GM23338 (cell line): ENCODE measurements at regions not wholly inside any gene's neighbourhood (a gene's known extent, or its start where the extent isn't known, plus 50 kb on each side); places are given as distances from the start of the nearest gene placed in this dataset.
A peak's percentile ranks its signal among the peaks of the same experiment; 100 is the strongest.

Source experiments
- ATAC-seq: fragments of 200-7000 bp; cut with Tn5 transposase; 3 replicates; pipeline ENCODE4 v1.9.1; 2020
- DNase-seq: peaks from one replicate; pipeline ENCODE4 v3.0.0-alpha.2; 2015; ENCODE audit warnings: low spot score
- H2AFZ ChIP-seq: fragments of 200-600 bp; sonication (generic); 2 replicates; pipeline ENCODE4 v1.8.0; 2016; ENCODE audit warnings: antibody characterized with exemption, mild to moderate bottlenecking, moderate library complexity
- H3F3A ChIP-seq: fragments of 200-600 bp; sonication (generic); replicated peaks from 2 replicates; pipeline ENCODE4 v1.8.0; 2017; ENCODE audit warnings: antibody characterized with exemption, mixed run types, low read depth
- H3K27ac ChIP-seq: fragments of 200-600 bp; sonication (generic); 2 replicates; pipeline ENCODE4 v1.6.1; 2016; ENCODE audit warnings: low read depth
- H3K27me3 ChIP-seq: fragments of 200-600 bp; sonication (generic); 2 replicates; pipeline ENCODE4 v1.8.0; 2016; ENCODE audit warnings: mild to moderate bottlenecking, mixed run types, moderate library complexity; ENCODE audit not compliant: insufficient read depth
- H3K36me3 ChIP-seq: fragments of 200-600 bp; sonication (generic); 2 replicates; pipeline ENCODE4 v1.8.0; 2016; ENCODE audit warnings: mild to moderate bottlenecking; ENCODE audit not compliant: insufficient read depth
- H3K4me1 ChIP-seq: fragments of 200-600 bp; sonication (generic); 2 replicates; pipeline ENCODE4 v1.8.0; 2016; ENCODE audit warnings: mild to moderate bottlenecking, moderate library complexity; ENCODE audit not compliant: insufficient read depth
- H3K4me2 ChIP-seq: fragments of 200-600 bp; sonication (generic); 2 replicates; pipeline ENCODE4 v1.7.1; 2017; ENCODE audit warnings: mixed run types
- H3K4me3 ChIP-seq: fragments of 200-600 bp; sonication (generic); 2 replicates; pipeline ENCODE4 v1.6.1; 2016; ENCODE audit warnings: mixed run types
- H3K79me2 ChIP-seq: fragments of 200-600 bp; sonication (generic); replicated peaks from 2 replicates; pipeline ENCODE4 v1.8.0; 2017; ENCODE audit warnings: mild to moderate bottlenecking; ENCODE audit not compliant: insufficient read depth
- H3K9me2 ChIP-seq: fragments of 200-600 bp; sonication (generic); 2 replicates; pipeline ENCODE4 v1.8.0; 2017; ENCODE audit not compliant: insufficient read depth
- H4K20me1 ChIP-seq: fragments of 200-600 bp; sonication (generic); replicated peaks from 2 replicates; pipeline ENCODE4 v1.8.0; 2017; ENCODE audit warnings: mild to moderate bottlenecking; ENCODE audit not compliant: insufficient read depth
- H3K27ac Mint-ChIP-seq: 2 replicates; pipeline ENCODE4 v1.8.0; 2020; ENCODE audit warnings: inconsistent platforms, mild to moderate bottlenecking, moderate library complexity, mixed read lengths
- H3K27me3 Mint-ChIP-seq: 3 replicates; pipeline ENCODE4 v1.8.0; 2022; ENCODE audit warnings: low read depth, mild to moderate bottlenecking, moderate library complexity, mixed read lengths, inconsistent platforms; ENCODE audit not compliant: insufficient read depth, poor library complexity
- H3K36me3 Mint-ChIP-seq: 3 replicates; pipeline ENCODE4 v1.8.0; 2021; ENCODE audit warnings: low read depth, mild to moderate bottlenecking, inconsistent platforms, moderate library complexity, mixed read lengths
- H3K4me1 Mint-ChIP-seq: 3 replicates; pipeline ENCODE4 v1.8.0; 2020; ENCODE audit warnings: mild to moderate bottlenecking, inconsistent platforms, mixed read lengths
- H3K4me3 Mint-ChIP-seq: 3 replicates; pipeline ENCODE4 v1.8.0; 2021; ENCODE audit warnings: moderate library complexity, mild to moderate bottlenecking, inconsistent platforms, mixed read lengths
- H3K9me3 Mint-ChIP-seq: 3 replicates; pipeline ENCODE4 v1.8.0; 2020; ENCODE audit warnings: moderate library complexity, mild to moderate bottlenecking, inconsistent platforms, mixed read lengths
- CREB1 ChIP-seq: fragments of 250-450 bp; sonication (Bioruptor Pico); IDR thresholded peaks from 2 replicates; pipeline ENCODE4 v1.5.0; 2020; ENCODE audit warnings: low read depth, mild to moderate bottlenecking, moderate library complexity
- CTCF ChIP-seq, 2 experiments: fragments of 200-600 bp in 1 of 2; sonication (generic) in 1 of 2; conservative IDR thresholded peaks; 2 replicates each; pipeline versions ENCODE4 v1.5.1 to v1.6.1; 2016 to 2017; ENCODE audit warnings: antibody characterized with exemption in 2 of 2, low read depth in 2 of 2, mild to moderate bottlenecking in 2 of 2, moderate library complexity in 1 of 2
- ETS1 ChIP-seq: IDR thresholded peaks from 2 replicates; pipeline ENCODE4 v1.6.1; 2016; ENCODE audit warnings: antibody characterized with exemption
- EZH2 ChIP-seq: fragments of 200-600 bp; sonication (generic); IDR thresholded peaks from one replicate; pipeline ENCODE4 v1.8.0; 2017; ENCODE audit warnings: antibody characterized with exemption, mild to moderate bottlenecking, low read depth; ENCODE audit not compliant: unreplicated experiment
- EZH2phosphoT487 ChIP-seq: fragments of 200-600 bp; sonication (generic); IDR thresholded peaks from one replicate; pipeline ENCODE4 v1.8.1; 2018; ENCODE audit warnings: antibody characterized with exemption; ENCODE audit not compliant: unreplicated experiment
- JUNB ChIP-seq: IDR thresholded peaks from one replicate; pipeline ENCODE4 v1.6.1; 2016; ENCODE audit warnings: antibody characterized with exemption; ENCODE audit not compliant: unreplicated experiment
- NANOG ChIP-seq: IDR thresholded peaks from 2 replicates; pipeline ENCODE4 v1.6.1; 2016; ENCODE audit warnings: antibody characterized with exemption, borderline replicate concordance
- POLR2AphosphoS5 ChIP-seq: IDR thresholded peaks from 2 replicates; pipeline ENCODE4 v1.6.1; 2016; ENCODE audit warnings: antibody characterized with exemption, low read depth
- REST ChIP-seq: IDR thresholded peaks from one replicate; pipeline ENCODE4 v1.6.1; 2018; ENCODE audit warnings: antibody characterized with exemption; ENCODE audit not compliant: unreplicated experiment
- STAT1 ChIP-seq: IDR thresholded peaks from one replicate; pipeline ENCODE4 v1.6.1; 2016; ENCODE audit warnings: antibody characterized with exemption; ENCODE audit not compliant: unreplicated experiment
- ZNF114 ChIP-seq: fragments of 250-450 bp; sonication (Bioruptor Pico); IDR thresholded peaks from 2 replicates; pipeline ENCODE4 v1.5.0; 2020; ENCODE audit warnings: mild to moderate bottlenecking, moderate library complexity
- ZNF331 ChIP-seq: fragments of 250-450 bp; sonication (Bioruptor Pico); IDR thresholded peaks from 2 replicates; pipeline ENCODE4 v1.5.0; 2020; ENCODE audit warnings: low read depth, mild to moderate bottlenecking, moderate library complexity
- TF ChIP-seq, protein P1 (sequence below): fragments of 250-450 bp; sonication (Bioruptor Pico); IDR thresholded peaks from 2 replicates; pipeline ENCODE4 v1.5.0; 2020; ENCODE audit warnings: mild to moderate bottlenecking, moderate library complexity

DNA sequence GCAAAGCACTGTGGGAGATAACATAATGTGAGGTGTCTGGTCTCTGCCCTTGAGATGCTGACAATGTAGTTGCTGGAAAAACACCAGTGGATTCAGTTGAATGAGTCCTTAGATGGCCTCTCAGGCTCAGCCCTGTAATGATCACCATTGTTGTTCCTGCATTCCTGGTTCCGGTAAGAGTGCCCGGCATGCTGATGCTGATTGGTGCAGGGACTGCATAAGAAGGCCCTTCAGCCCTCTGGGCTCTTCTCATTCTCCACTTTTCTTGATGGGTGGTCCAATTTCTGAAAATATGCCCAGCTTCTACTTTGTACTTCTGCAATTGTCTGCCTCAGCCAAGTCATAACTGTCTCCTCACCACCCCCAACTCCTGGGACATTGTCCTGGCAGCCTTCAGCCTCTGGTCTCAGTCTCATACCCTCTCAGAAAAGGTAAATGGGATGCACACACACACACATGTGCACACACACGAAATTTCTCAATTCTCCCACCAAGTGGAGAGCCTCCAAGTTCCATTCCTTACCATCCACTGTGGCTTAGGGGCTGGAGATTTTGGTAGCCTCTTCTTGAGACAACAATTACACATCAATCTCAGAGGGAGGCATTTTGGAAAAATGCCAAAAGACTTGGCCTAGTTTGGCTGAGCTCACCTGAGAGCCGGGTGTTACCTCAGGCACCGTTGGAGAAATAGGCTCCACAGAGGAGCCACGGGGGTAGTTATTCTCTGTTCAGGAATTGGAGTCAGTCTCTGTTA is 314.9 kb downstream of the RPS24 start:
- Mint-ChIP-seq H3K4me3 (no peak overlapping the region), H3K36me3 (0 out of 3 replicates have a peak, but pooled peaks cover 5% of the 10 kb centered on the region), H3K27me3 (peaks cover 2% of the 10 kb centered on the region), H3K9me3 (peaks cover 8% of the 10 kb centered on the region), H3K27ac (peak overlapping the region; percentile 68; the same call in 1 of the 2 replicates), H3K4me1 (peaks cover 3% of the 10 kb centered on the region; the same call in 1 of the 3 replicates)
- TF ChIP-seq REST (no peak), EZH2 (no peak), POLR2AphosphoS5 (no peak), ETS1 (no peak), EZH2phosphoT487 (no peak), CREB1 (CRISPR knock-in tag) (no peak), CTCF (conservative IDR thresholded peaks at IDR 0.05; ENCODE audit: low read depth in 2 of 2) (no peak), ZNF114 (CRISPR knock-in tag) (no peak), STAT1 (no peak), NANOG (no peak), JUNB (no peak), ZNF331 (CRISPR knock-in tag) (no peak)
- TF ChIP-seq, protein P1, sequence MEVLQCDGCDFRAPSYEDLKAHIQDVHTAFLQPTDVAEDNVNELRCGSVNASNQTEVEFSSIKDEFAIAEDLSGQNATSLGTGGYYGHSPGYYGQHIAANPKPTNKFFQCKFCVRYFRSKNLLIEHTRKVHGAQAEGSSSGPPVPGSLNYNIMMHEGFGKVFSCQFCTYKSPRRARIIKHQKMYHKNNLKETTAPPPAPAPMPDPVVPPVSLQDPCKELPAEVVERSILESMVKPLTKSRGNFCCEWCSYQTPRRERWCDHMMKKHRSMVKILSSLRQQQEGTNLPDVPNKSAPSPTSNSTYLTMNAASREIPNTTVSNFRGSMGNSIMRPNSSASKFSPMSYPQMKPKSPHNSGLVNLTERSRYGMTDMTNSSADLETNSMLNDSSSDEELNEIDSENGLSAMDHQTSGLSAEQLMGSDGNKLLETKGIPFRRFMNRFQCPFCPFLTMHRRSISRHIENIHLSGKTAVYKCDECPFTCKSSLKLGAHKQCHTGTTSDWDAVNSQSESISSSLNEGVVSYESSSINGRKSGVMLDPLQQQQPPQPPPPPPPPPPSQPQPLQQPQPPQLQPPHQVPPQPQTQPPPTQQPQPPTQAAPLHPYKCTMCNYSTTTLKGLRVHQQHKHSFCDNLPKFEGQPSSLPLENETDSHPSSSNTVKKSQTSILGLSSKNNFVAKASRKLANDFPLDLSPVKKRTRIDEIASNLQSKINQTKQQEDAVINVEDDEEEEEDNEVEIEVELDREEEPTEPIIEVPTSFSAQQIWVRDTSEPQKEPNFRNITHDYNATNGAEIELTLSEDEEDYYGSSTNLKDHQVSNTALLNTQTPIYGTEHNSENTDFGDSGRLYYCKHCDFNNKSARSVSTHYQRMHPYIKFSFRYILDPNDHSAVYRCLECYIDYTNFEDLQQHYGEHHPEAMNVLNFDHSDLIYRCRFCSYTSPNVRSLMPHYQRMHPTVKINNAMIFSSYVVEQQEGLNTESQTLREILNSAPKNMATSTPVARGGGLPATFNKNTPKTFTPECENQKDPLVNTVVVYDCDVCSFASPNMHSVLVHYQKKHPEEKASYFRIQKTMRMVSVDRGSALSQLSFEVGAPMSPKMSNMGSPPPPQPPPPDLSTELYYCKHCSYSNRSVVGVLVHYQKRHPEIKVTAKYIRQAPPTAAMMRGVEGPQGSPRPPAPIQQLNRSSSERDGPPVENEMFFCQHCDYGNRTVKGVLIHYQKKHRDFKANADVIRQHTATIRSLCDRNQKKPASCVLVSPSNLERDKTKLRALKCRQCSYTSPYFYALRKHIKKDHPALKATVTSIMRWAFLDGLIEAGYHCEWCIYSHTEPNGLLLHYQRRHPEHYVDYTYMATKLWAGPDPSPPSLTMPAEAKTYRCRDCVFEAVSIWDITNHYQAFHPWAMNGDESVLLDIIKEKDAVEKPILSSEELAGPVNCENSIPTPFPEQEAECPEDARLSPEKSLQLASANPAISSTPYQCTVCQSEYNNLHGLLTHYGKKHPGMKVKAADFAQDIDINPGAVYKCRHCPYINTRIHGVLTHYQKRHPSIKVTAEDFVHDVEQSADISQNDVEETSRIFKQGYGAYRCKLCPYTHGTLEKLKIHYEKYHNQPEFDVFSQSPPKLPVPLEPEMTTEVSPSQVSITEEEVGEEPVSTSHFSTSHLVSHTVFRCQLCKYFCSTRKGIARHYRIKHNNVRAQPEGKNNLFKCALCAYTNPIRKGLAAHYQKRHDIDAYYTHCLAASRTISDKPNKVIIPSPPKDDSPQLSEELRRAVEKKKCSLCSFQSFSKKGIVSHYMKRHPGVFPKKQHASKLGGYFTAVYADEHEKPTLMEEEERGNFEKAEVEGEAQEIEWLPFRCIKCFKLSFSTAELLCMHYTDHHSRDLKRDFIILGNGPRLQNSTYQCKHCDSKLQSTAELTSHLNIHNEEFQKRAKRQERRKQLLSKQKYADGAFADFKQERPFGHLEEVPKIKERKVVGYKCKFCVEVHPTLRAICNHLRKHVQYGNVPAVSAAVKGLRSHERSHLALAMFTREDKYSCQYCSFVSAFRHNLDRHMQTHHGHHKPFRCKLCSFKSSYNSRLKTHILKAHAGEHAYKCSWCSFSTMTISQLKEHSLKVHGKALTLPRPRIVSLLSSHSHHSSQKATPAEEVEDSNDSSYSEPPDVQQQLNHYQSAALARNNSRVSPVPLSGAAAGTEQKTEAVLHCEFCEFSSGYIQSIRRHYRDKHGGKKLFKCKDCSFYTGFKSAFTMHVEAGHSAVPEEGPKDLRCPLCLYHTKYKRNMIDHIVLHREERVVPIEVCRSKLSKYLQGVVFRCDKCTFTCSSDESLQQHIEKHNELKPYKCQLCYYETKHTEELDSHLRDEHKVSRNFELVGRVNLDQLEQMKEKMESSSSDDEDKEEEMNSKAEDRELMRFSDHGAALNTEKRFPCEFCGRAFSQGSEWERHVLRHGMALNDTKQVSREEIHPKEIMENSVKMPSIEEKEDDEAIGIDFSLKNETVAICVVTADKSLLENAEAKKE (CRISPR knock-in tag) = no peak
- H3K9me2 ChIP-seq = no peaks in the 10 kb centered on the region
- no peak for DNase-seq
- H3K27me3 ChIP-seq = no peaks in the 10 kb centered on the region
- H3K4me2 ChIP-seq = no peak overlapping the region
- no peaks in the 10 kb centered on the region for H3K36me3 ChIP-seq
- ATAC-seq = no peak
- no peaks in the 10 kb centered on the region for H3F3A ChIP-seq
- H4K20me1 ChIP-seq = no peaks in the 10 kb centered on the region
- no peaks in the 10 kb centered on the region for H3K79me2 ChIP-seq
- no peak overlapping the region for H2AFZ ChIP-seq
- no peak overlapping the region for H3K4me3 ChIP-seq
- no peak overlapping the region for H3K27ac ChIP-seq
- no peaks in the 10 kb centered on the region for H3K4me1 ChIP-seq
